ENCODE measurements at regions not wholly inside any gene's neighbourhood (a gene's known extent, or its start where the extent isn't known, plus 50 kb on each side); places are given as distances from the start of the nearest gene placed in this dataset.
"Not testable (repeated sequence)": the region's sequence is repeated elsewhere in the genome, so short reads cannot be mapped to it uniquely, and the experiment has no call there.

DNA sequence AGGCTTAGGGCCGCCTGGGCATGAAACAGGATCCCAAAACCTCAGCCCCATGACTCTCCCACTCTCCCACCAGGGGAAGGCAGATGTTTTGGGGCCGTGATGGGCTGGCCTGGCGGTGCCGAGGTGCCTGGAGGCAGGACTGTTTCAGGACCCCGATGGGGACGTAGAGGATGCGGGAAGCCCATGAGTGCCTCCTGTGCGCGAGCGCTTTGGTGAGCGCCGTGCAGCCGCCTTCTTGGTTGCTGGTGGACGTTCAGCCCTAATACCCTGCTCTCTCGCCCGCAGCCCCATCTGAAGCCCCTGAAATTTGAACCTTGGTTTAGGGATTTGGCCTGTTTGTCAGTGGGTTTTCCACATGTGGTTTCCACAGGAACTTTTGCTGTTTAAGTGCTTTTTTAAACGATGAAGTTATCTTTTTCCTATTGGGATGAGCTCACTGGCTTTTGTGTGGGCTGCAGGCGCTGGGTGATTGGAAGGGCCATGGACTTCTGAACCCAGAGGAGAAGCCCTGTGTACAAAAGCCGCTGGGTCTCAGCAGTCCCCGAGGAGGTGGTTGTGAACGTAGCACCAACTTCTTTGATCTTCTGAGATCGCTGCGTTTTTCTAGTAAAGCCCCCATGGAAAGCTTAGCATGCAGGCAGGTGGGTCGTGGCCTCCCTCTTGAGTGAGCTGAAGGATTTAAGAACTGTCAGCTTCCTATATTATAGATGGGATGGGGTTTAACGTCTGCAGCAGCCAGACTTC is 145.7 kb downstream of the NPIPB11 start:
- TF ChIP-seq, protein P1, sequence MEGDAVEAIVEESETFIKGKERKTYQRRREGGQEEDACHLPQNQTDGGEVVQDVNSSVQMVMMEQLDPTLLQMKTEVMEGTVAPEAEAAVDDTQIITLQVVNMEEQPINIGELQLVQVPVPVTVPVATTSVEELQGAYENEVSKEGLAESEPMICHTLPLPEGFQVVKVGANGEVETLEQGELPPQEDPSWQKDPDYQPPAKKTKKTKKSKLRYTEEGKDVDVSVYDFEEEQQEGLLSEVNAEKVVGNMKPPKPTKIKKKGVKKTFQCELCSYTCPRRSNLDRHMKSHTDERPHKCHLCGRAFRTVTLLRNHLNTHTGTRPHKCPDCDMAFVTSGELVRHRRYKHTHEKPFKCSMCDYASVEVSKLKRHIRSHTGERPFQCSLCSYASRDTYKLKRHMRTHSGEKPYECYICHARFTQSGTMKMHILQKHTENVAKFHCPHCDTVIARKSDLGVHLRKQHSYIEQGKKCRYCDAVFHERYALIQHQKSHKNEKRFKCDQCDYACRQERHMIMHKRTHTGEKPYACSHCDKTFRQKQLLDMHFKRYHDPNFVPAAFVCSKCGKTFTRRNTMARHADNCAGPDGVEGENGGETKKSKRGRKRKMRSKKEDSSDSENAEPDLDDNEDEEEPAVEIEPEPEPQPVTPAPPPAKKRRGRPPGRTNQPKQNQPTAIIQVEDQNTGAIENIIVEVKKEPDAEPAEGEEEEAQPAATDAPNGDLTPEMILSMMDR (IDR thresholded peaks at IDR 0.05) = not testable (repeated sequence)
- TF ChIP-seq POLR2A, POLR2AphosphoS5, EP300 (IDR thresholded peaks at IDR 0.05): not testable (repeated sequence)
